Esophagus (tissue), 2 donors: ENCODE measurements at regions not wholly inside any gene's neighbourhood (a gene's known extent, or its start where the extent isn't known, plus 50 kb on each side); places are given as distances from the start of the nearest gene placed in this dataset.
"Not testable (repeated sequence)": the region's sequence is repeated elsewhere in the genome, so short reads cannot be mapped to it uniquely, and the experiment has no call there.

Experiments
- H3K27ac ChIP-seq, 2 donors: one replicate each; pipeline ENCODE4 v1.5.1; 2013; ENCODE audit warnings: low read depth in 2 of 2, mild to moderate bottlenecking in 2 of 2, inconsistent platforms in 1 of 2, low read length in 1 of 2, moderate library complexity in 1 of 2
- H3K27me3 ChIP-seq, 2 donors: one replicate each; pipeline ENCODE4 v1.6.1; 2013; ENCODE audit warnings: low read length in 2 of 2, control low read depth in 1 of 2, mild to moderate bottlenecking in 1 of 2; ENCODE audit not compliant: insufficient read depth in 2 of 2, control insufficient read depth in 1 of 2
- H3K36me3 ChIP-seq, 2 donors: one replicate each; pipeline ENCODE4 v1.6.1; 2013; ENCODE audit warnings: low read length in 1 of 2; ENCODE audit not compliant: control insufficient read depth in 2 of 2, insufficient read depth in 2 of 2
- H3K4me1 ChIP-seq, 2 donors: one replicate each; pipeline ENCODE4 v1.6.1; 2013; ENCODE audit warnings: low read length in 1 of 2; ENCODE audit not compliant: control insufficient read depth in 2 of 2, insufficient read depth in 2 of 2
- H3K4me3 ChIP-seq, 2 donors: one replicate each; pipeline ENCODE4 v1.5.1; 2013; ENCODE audit warnings: low read length in 2 of 2, mild to moderate bottlenecking in 2 of 2, low read depth in 1 of 2, moderate library complexity in 1 of 2
- H3K9me3 ChIP-seq, 2 donors: one replicate each; pipeline ENCODE4 v1.6.1; 2013; ENCODE audit warnings: mild to moderate bottlenecking in 2 of 2, low read depth in 1 of 2, low read length in 1 of 2, moderate library complexity in 1 of 2; ENCODE audit not compliant: control insufficient read depth in 2 of 2, insufficient read depth in 1 of 2
- WGBS, 2 donors: extraction: QIAGEN DNeasy Blood & Tissue Kit; methylation state at CpG; one replicate each; pipeline ENCODE4 v1.1.7; 2013; 5-methylcytosine and 5-hydroxymethylcytosine counted together
- donor health status: healthy with polysubstance abuse.
- donor health status: Bipolar disorder and iron deficiency.

GRCh38 chr16:60404401-60404800 lies 1631.8 kb downstream of the CDH8 start:
- no peaks in the 10 kb centered on the region for H3K4me1 ChIP-seq
- H3K4me3 ChIP-seq: no peak overlapping the region
- H3K27me3 ChIP-seq: no peaks in the 10 kb centered on the region
- 72 to 81% methylated on average over 3 of the region's 3 CpGs for whole genome bisulfite sequencing, 2 donors
- no peaks in the 10 kb centered on the region for H3K9me3 ChIP-seq
- H3K27ac ChIP-seq: no peak overlapping the region
- H3K36me3 ChIP-seq: no peaks in the 10 kb centered on the region

- H3K27me3 ChIP-seq, H3K36me3 ChIP-seq, H3K4me1 ChIP-seq, H3K9me3 ChIP-seq, H3K4me3 ChIP-seq, H3K27ac ChIP-seq: not testable (repeated sequence)
- WGBS, 2 donors: 87 to 92% methylated on average over 9 of the region's 9 CpGs
These were observed 1633.3 kb downstream of the CDH8 start for GRCh38 chr16:60402941-60403340.

GRCh38 chr16:60392380-60392779 lies 1643.9 kb downstream of the CDH8 start:
- Histone ChIP-seq H3K4me3 (no peak overlapping the region), H3K9me3 (no peaks in the 10 kb centered on the region), H3K27ac (no peak overlapping the region), H3K27me3 (no peaks in the 10 kb centered on the region), H3K4me1 (no peaks in the 10 kb centered on the region), H3K36me3 (no peaks in the 10 kb centered on the region)
- 87 to 88% methylated on average over 4 of the region's 4 CpGs for WGBS, 2 donors

- Histone ChIP-seq H3K27ac (no peak overlapping the region), H3K9me3 (no peaks in the 10 kb centered on the region), H3K36me3 (no peaks in the 10 kb centered on the region), H3K27me3 (no peaks in the 10 kb centered on the region), H3K4me1 (no peaks in the 10 kb centered on the region), H3K4me3 (no peak overlapping the region)
- 65 to 75% methylated on average over 2 of the region's 2 CpGs for WGBS, 2 donors
These were observed 1637.5 kb upstream of the GOT2 start for GRCh38 chr16:60371591-60371990.

- no peaks in the 10 kb centered on the region for H3K4me1 ChIP-seq
- H3K27me3 ChIP-seq: no peaks in the 10 kb centered on the region
- no peaks in the 10 kb centered on the region for H3K36me3 ChIP-seq
- no peak overlapping the region for H3K27ac ChIP-seq
- 80 to 82% methylated on average over 3 of the region's 3 CpGs for WGBS, 2 donors
- H3K9me3 ChIP-seq: no peaks in the 10 kb centered on the region
- no peak overlapping the region for H3K4me3 ChIP-seq
These were observed 1633.6 kb upstream of the GOT2 start for GRCh38 chr16:60367739-60368138.

- no peak overlapping the region for H3K4me3 ChIP-seq
- 72 to 74% methylated on average over 6 of the region's 6 CpGs for WGBS, 2 donors
These were observed 1629.5 kb upstream of the GOT2 start for GRCh38 chr16:60363566-60363965.

GRCh38 chr16:60359866-60360265 lies 1625.8 kb upstream of the GOT2 start:
- H3K4me3 ChIP-seq, H3K4me1 ChIP-seq, H3K36me3 ChIP-seq, H3K27me3 ChIP-seq, H3K9me3 ChIP-seq, H3K27ac ChIP-seq: not testable (repeated sequence)
- WGBS, 2 donors: 92 to 95% methylated on average over 11 to 13 of the region's 13 CpGs

More at GRCh38 chr16:60363566-60363965, 1629.5 kb upstream of the GOT2 start:
- peaks cover 2 to 5% of the 10 kb centered on the region in 2 donors for H3K9me3 ChIP-seq
- no peaks in the 10 kb centered on the region for H3K36me3 ChIP-seq
- H3K27me3 ChIP-seq: no peaks in the 10 kb centered on the region
- no peak overlapping the region for H3K27ac ChIP-seq
- H3K4me1 ChIP-seq: no peaks in the 10 kb centered on the region

GRCh38 chr16:60359412-60359811 lies 1625.3 kb upstream of the GOT2 start:
- H3K36me3 ChIP-seq, H3K27ac ChIP-seq, H3K27me3 ChIP-seq, H3K4me1 ChIP-seq, H3K4me3 ChIP-seq, H3K9me3 ChIP-seq: not testable (repeated sequence)
- 94 to 96% methylated on average over 17 of the region's 17 CpGs for WGBS, 2 donors

- H3K36me3 ChIP-seq, H3K27ac ChIP-seq, H3K9me3 ChIP-seq, H3K27me3 ChIP-seq, H3K4me3 ChIP-seq, H3K4me1 ChIP-seq: not testable (repeated sequence)
- WGBS, 2 donors: 91 to 93% methylated on average over 29 of the region's 29 CpGs
These were observed 1623.9 kb upstream of the GOT2 start for GRCh38 chr16:60357876-60358522.

- Histone ChIP-seq H3K27ac (no peak overlapping the region), H3K4me3 (no peak overlapping the region), H3K36me3 (no peaks in the 10 kb centered on the region), H3K9me3 (no peaks in the 10 kb centered on the region), H3K27me3 (no peaks in the 10 kb centered on the region), H3K4me1 (no peaks in the 10 kb centered on the region)
- 57 to 64% methylated on average over 1 of the region's 1 CpG for WGBS, 2 donors
These were observed 1612.1 kb upstream of the GOT2 start for GRCh38 chr16:60346256-60346655.
